Astrocyte of the cerebellum (primary cell): ENCODE measurements at regions not wholly inside any gene's neighbourhood (a gene's known extent, or its start where the extent isn't known, plus 50 kb on each side); places are given as distances from the start of the nearest gene placed in this dataset.

Experiments used
- DNase-seq: peaks from one replicate; pipeline ENCODE4 v3.0.0-alpha.2; 2011; ENCODE audit warnings: low read depth
- H3K4me3 ChIP-seq: 2 replicates; pipeline ENCODE4 v1.5.1; 2011; ENCODE audit warnings: mild to moderate bottlenecking, low read depth, low read length, moderate library complexity
- in situ Hi-C: cut with HindIII; loops from 2 replicates; pipeline ENCODE4 v1.10.0; 2017; ENCODE audit warnings: low sequenced_read_pairs
- TF ChIP-seq, protein P1 (sequence below): IDR thresholded peaks from 2 replicates; pipeline ENCODE4 v1.5.1; 2012; ENCODE audit warnings: low read length, low read depth, moderate library complexity, mild to moderate bottlenecking; ENCODE audit errors: missing control alignments

DNA sequence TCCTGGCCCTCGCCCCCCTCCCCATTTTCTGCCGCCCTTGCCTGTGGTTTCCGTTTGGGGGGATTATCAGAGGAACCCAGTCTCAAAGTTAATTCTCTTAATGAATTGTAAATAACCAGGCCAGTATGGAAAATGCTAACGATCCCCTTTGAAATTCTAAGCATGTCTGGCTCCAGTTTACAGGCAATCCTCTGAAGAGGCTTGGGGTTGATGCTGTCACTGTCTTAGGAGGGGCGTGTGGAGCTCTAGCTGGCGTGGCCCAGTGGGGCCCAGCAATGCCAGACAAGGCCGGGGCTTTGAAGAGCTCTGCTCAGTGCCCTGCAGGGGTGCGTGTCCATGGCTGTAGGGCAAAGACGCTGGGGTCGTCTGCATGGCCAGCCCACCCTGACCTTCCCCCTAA lies 164.6 kb downstream of the CYLD start:
- no peak for DNase-seq
- TF ChIP-seq, protein P1, sequence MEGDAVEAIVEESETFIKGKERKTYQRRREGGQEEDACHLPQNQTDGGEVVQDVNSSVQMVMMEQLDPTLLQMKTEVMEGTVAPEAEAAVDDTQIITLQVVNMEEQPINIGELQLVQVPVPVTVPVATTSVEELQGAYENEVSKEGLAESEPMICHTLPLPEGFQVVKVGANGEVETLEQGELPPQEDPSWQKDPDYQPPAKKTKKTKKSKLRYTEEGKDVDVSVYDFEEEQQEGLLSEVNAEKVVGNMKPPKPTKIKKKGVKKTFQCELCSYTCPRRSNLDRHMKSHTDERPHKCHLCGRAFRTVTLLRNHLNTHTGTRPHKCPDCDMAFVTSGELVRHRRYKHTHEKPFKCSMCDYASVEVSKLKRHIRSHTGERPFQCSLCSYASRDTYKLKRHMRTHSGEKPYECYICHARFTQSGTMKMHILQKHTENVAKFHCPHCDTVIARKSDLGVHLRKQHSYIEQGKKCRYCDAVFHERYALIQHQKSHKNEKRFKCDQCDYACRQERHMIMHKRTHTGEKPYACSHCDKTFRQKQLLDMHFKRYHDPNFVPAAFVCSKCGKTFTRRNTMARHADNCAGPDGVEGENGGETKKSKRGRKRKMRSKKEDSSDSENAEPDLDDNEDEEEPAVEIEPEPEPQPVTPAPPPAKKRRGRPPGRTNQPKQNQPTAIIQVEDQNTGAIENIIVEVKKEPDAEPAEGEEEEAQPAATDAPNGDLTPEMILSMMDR = no peak
- in situ Hi-C loops = no loop called here
- H3K4me3 ChIP-seq = no peak overlapping the region

DNA sequence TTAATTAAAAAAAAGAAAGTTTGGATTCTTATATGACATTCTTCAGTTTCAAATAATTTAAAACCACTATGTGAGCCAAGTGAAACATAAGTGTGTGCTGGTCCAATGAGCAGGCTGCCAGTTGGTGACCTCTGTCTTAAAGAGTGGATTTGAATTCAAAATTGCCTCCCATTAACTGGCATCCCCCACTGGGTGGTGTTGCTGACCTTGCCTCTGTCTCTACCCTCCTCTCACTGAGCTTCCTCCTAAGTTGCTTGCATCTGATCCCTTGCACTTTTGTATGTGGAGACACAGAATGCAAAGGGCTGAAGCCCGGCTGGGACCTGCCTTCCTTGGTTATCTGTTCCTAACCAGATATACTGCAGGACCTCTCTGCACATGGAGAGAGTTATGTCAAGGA lies 160.6 kb downstream of the CYLD start:
- TF ChIP-seq, protein P1 = no peak
- in situ Hi-C loops = no loop called here

DNA sequence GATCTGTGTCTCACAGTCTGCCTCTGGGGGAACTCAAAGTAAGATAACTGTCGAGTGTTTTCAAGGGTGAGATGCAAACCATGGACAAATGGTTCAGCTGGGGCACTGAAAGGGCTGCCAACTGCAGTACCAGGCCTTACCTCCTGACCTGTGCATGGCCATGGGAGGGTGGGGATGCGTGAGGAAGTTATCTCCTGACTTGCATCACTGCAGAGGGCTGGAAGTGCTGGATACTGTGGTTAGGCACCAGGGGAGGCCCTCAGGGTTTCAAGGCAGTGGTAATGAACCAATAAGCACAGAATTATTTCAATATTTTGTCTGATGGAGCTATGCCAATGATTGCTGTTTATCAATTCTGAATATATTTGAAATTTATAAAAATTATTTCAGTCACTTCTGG lies 159.2 kb downstream of the CYLD start:
- in situ Hi-C loops = no loop called here
- TF ChIP-seq, protein P1 = no peak
- H3K4me3 ChIP-seq = no peak overlapping the region
- no peak for DNase-seq

More for the DNA sequence above, 160.6 kb downstream of the CYLD start:
- no peak overlapping the region for H3K4me3 ChIP-seq
- no peak for DNase-seq

DNA sequence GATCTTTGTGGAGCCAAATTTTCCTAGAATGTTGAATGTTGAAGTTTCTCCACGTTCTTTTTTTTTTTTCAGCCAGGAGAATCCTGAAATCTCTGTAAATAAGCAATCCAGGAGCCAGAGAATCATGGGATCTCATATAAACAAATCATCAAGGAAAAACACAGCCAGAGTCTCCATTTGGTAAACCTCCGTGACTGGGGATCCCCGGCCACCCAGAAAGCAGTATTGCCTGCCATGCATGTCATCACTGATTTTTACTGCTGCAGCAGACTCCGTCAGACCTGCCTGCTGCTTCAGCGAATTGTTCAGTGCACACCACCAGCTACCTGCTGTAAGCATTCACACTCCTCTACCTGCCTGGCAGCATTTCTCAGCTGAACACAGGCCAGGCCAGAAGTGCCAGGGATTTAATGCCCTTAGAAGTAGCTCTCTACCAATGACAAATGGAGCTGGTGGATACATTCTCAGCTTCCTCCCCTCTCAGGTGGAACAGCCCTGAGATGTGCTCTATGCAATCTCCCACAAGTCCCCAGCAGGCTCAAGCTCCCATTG lies 158.6 kb downstream of the CYLD start:
- TF ChIP-seq, protein P1 = no peak
- in situ Hi-C loops = no loop called here
- H3K4me3 ChIP-seq = no peak overlapping the region
- DNase-seq = no peak

DNA sequence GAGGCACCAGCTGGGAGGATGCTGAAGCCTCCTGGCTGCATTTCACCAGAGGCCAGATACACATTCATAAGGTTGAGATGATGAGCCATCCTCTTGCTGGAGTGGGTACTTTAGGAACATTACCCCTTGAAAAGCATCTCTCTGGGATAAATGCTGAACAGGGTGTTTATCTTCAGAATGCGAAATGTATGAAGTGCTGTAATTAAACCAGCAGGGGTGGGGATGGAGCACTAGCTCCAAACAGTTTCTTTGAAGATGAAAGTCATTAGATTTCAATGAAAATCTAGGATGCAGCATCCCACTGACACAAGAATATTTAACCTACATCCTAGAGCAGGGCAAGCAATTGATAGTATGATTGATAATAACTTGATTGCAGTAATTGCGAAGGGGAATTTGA lies 158.1 kb downstream of the CYLD start:
- in situ Hi-C loops = no loop called here
- H3K4me3 ChIP-seq = no peak overlapping the region
- TF ChIP-seq, protein P1 = no peak
- no peak for DNase-seq

DNA sequence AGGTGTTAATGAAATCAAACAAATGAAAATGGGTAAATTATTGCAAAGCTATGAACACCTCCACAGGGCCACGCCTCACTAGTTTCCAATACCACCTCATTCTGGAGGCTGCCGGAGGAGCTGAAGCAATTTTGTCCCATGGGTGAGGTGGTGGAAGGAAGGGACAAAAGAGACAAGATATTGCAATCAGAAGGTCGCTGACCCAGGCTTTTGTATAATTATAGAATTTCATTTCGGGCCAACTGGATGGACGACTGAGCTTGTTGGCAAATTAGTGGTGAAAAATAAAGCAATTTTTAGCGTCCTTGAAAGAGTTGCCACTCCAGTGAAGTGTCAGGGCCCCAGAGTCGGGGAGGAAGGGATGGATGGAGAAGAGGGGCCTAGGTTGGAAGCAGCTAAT lies 147.9 kb downstream of the CYLD start:
- H3K4me3 ChIP-seq = no peak overlapping the region
- in situ Hi-C loops = no loop called here
- TF ChIP-seq, protein P1 = no peak
- DNase-seq = no peak

DNA sequence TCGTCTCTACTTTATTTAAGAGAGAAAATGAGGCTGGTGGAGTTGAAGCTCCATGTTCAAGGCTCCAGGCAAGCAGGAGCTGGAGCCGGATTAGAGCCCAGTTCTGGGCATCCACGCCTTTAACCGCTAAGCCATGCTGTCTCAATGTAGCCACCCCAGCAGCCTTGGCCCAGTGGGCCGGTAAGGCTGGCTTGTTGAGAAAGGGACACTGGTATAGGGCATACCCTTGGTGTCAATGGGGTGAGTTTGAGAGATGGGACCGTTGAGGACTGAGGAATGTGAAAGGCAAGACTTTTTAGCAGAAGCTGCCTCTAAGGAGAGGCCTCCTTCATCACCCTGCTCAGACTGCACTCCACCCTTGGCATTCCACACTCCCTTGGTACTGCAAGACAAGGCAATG lies 147.4 kb downstream of the CYLD start:
- H3K4me3 ChIP-seq = no peak overlapping the region
- in situ Hi-C loops = no loop called here
- TF ChIP-seq, protein P1 = no peak
- DNase-seq = no peak
